H9 (cell line): ENCODE measurements at regions not wholly inside any gene's neighbourhood (a gene's known extent, or its start where the extent isn't known, plus 50 kb on each side); places are given as distances from the start of the nearest gene placed in this dataset.
A peak's percentile ranks its signal among the peaks of the same experiment; 100 is the strongest.

Experiments used
- DNase-seq: peaks from one replicate; pipeline ENCODE4 v3.0.0-alpha.2; 2017
- H2AFZ ChIP-seq: one replicate; pipeline ENCODE4 v1.6.1; 2013; ENCODE audit warnings: mild to moderate bottlenecking, low read length, control low read depth, moderate library complexity
- H2AK5ac ChIP-seq: 2 replicates; pipeline ENCODE4 v1.6.1; 2013; ENCODE audit warnings: low read length, control low read depth, mixed read lengths; ENCODE audit not compliant: insufficient read length
- H2BK120ac ChIP-seq: one replicate; pipeline ENCODE4 v1.6.1; 2013; ENCODE audit warnings: low read depth, mild to moderate bottlenecking, low read length, control low read depth, inconsistent platforms; ENCODE audit not compliant: poor library complexity, severe bottlenecking
- H2BK12ac ChIP-seq: 2 replicates; pipeline ENCODE4 v1.6.1; 2013; ENCODE audit warnings: low read length, control low read depth, mixed read lengths, low read depth; ENCODE audit not compliant: insufficient read length
- H2BK15ac ChIP-seq: 2 replicates; pipeline ENCODE4 v1.6.1; 2013; ENCODE audit warnings: low read depth, low read length, control low read depth
- H2BK20ac ChIP-seq: one replicate; pipeline ENCODE4 v1.6.1; 2013; ENCODE audit warnings: low read depth, mild to moderate bottlenecking, low read length, control low read depth, inconsistent platforms; ENCODE audit not compliant: poor library complexity, severe bottlenecking
- H2BK5ac ChIP-seq: 2 replicates; pipeline ENCODE4 v1.6.1; 2013; ENCODE audit warnings: low read length, control low read depth, mixed read lengths; ENCODE audit not compliant: insufficient read length
- H3K14ac ChIP-seq: 2 replicates; pipeline ENCODE4 v1.6.1; 2013; ENCODE audit warnings: low read length, control low read depth; ENCODE audit not compliant: insufficient read depth
- H3K18ac ChIP-seq: 2 replicates; pipeline ENCODE4 v1.6.1; 2013; ENCODE audit warnings: low read depth, mild to moderate bottlenecking, mixed read lengths, low read length, control low read depth; ENCODE audit not compliant: insufficient read length
- H3K23ac ChIP-seq: 2 replicates; pipeline ENCODE4 v1.6.1; 2013; ENCODE audit warnings: low read length, control low read depth, mixed read lengths, low read depth; ENCODE audit not compliant: insufficient read length
- H3K23me2 ChIP-seq: 2 replicates; pipeline ENCODE4 v1.6.1; 2013; ENCODE audit warnings: low read depth, mild to moderate bottlenecking, mixed read lengths, low read length, control low read depth; ENCODE audit not compliant: insufficient read length, poor library complexity, severe bottlenecking
- H3K27ac ChIP-seq: 2 replicates; pipeline ENCODE4 v1.5.1; 2013; ENCODE audit warnings: low read length, control low read depth, mixed read lengths, low read depth; ENCODE audit not compliant: insufficient read length
- H3K27me3 ChIP-seq: 2 replicates; pipeline ENCODE4 v1.6.1; 2013; ENCODE audit warnings: low read length, control low read depth, inconsistent platforms; ENCODE audit not compliant: insufficient read depth
- H3K4ac ChIP-seq: 2 replicates; pipeline ENCODE4 v1.6.1; 2013; ENCODE audit warnings: low read depth, mild to moderate bottlenecking, control low read depth, inconsistent platforms, low read length, moderate library complexity
- H3K4me1 ChIP-seq: 2 replicates; pipeline ENCODE4 v1.6.1; 2013; ENCODE audit warnings: low read length, control low read depth, inconsistent platforms; ENCODE audit not compliant: insufficient read depth
- H3K4me2 ChIP-seq: 2 replicates; pipeline ENCODE4 v1.6.1; 2013; ENCODE audit warnings: low read length, control low read depth, mixed read lengths; ENCODE audit not compliant: insufficient read length, insufficient read depth
- H3K56ac ChIP-seq: 2 replicates; pipeline ENCODE4 v1.6.1; 2013; ENCODE audit warnings: low read depth, mild to moderate bottlenecking, mixed read lengths, low read length, control low read depth; ENCODE audit not compliant: insufficient read length
- H3K79me1 ChIP-seq: 2 replicates; pipeline ENCODE4 v1.6.1; 2013; ENCODE audit warnings: low read depth, mild to moderate bottlenecking, moderate library complexity, low read length, control low read depth, inconsistent platforms; ENCODE audit not compliant: insufficient read depth, poor library complexity, severe bottlenecking
- H3K79me2 ChIP-seq: 2 replicates; pipeline ENCODE4 v1.6.1; 2013; ENCODE audit warnings: low read length, control low read depth, inconsistent platforms; ENCODE audit not compliant: insufficient read depth
- H3K9ac ChIP-seq: 2 replicates; pipeline ENCODE4 v1.6.1; 2013; ENCODE audit warnings: low read length, control low read depth, mixed read lengths; ENCODE audit not compliant: insufficient read length; ENCODE audit errors: extremely low read depth
- H3K9me3 ChIP-seq: one replicate; pipeline ENCODE4 v1.6.1; 2013; ENCODE audit warnings: low read depth, low read length, inconsistent platforms; ENCODE audit not compliant: control insufficient read depth
- H3T11ph ChIP-seq: one replicate; pipeline ENCODE4 v1.6.1; 2013; ENCODE audit warnings: mild to moderate bottlenecking, low read length, control low read depth, inconsistent platforms
- H4K20me1 ChIP-seq: one replicate; pipeline ENCODE4 v1.6.1; 2013; ENCODE audit not compliant: control insufficient read depth, insufficient read length, insufficient read depth
- H4K5ac ChIP-seq: 2 replicates; pipeline ENCODE4 v1.6.1; 2013; ENCODE audit warnings: low read depth, mild to moderate bottlenecking, mixed read lengths, low read length, control low read depth; ENCODE audit not compliant: insufficient read length
- H4K8ac ChIP-seq: replicated peaks from 2 replicates; pipeline ENCODE4 v1.6.1; 2013; ENCODE audit warnings: low read length, control low read depth, mixed read lengths, low read depth; ENCODE audit not compliant: insufficient read length
- H4K91ac ChIP-seq: 2 replicates; pipeline ENCODE4 v1.6.1; 2013; ENCODE audit warnings: low read depth, mild to moderate bottlenecking, moderate library complexity, mixed read lengths, low read length, control low read depth; ENCODE audit not compliant: insufficient read length
- H3K27ac Mint-ChIP-seq, 3 experiments: 2 replicates in 2 of 3; 3 replicates in 1 of 3; pipeline ENCODE4 v1.8.0; 2020 to 2021; ENCODE audit warnings: mixed read lengths in 3 of 3, mild to moderate bottlenecking in 1 of 3, moderate library complexity in 1 of 3
- H3K27me3 Mint-ChIP-seq: 2 replicates; pipeline ENCODE4 v1.8.0; 2021; ENCODE audit warnings: low read depth, mild to moderate bottlenecking, moderate library complexity, mixed read lengths
- H3K36me3 Mint-ChIP-seq, 3 experiments: 2 replicates in 2 of 3; 3 replicates in 1 of 3; pipeline ENCODE4 v1.8.0; 2020 to 2021; ENCODE audit warnings: low read depth in 3 of 3, mixed read lengths in 3 of 3; ENCODE audit not compliant: insufficient read depth in 1 of 3
- H3K4me1 Mint-ChIP-seq, 2 experiments: 2 replicates each; pipeline ENCODE4 v1.8.0; 2020; ENCODE audit warnings: mixed read lengths in 2 of 2
- H3K4me3 Mint-ChIP-seq, 2 experiments: 2 replicates in 1 of 2; 3 replicates in 1 of 2; pipeline ENCODE4 v1.8.0; 2020 to 2021; ENCODE audit warnings: mild to moderate bottlenecking in 2 of 2, mixed read lengths in 2 of 2, moderate library complexity in 1 of 2
- H3K9me3 Mint-ChIP-seq, 2 experiments: 2 replicates in 1 of 2; 3 replicates in 1 of 2; pipeline ENCODE4 v1.8.0; 2020; ENCODE audit warnings: mild to moderate bottlenecking in 2 of 2, mixed read lengths in 2 of 2, moderate library complexity in 1 of 2
- WGBS: extraction: QIAGEN DNeasy Blood & Tissue Kit; methylation state at CpG from one replicate; pipeline ENCODE4 v1.1.7; 2013; ENCODE audit warnings: missing lambda C conversion rate, low lambda C conversion rate, mixed read lengths; ENCODE audit not compliant: insufficient read length; ENCODE audit errors: extremely low coverage; 5-methylcytosine and 5-hydroxymethylcytosine counted together
- TF ChIP-seq, protein P1 (sequence below): fragments of 200-600 bp; sonication (generic); conservative IDR thresholded peaks from 3 replicates; pipeline ENCODE4 v1.8.0; 2021; ENCODE audit warnings: antibody characterized with exemption, mild to moderate bottlenecking

- no peaks in the 10 kb centered on the region; the same call in 1 of the 2 replicates for H3K27me3 Mint-ChIP-seq
- Histone ChIP-seq H3K23me2 (no peaks in the 10 kb centered on the region), H2BK120ac (no peak overlapping the region), H3K9ac (no peak overlapping the region), H4K8ac (no peak overlapping the region), H3K79me1 (no peaks in the 10 kb centered on the region), H2BK5ac (no peak overlapping the region), H2BK12ac (no peak overlapping the region), H3T11ph (no peak overlapping the region), H3K9me3 (no peaks in the 10 kb centered on the region), H2BK15ac (no peak overlapping the region), H3K27ac (no peak overlapping the region), H3K79me2 (no peaks in the 10 kb centered on the region), H3K4ac (no peak overlapping the region), H3K27me3 (no peaks in the 10 kb centered on the region; the same call in 1 of the 2 replicates), H4K91ac (no peak overlapping the region), H4K5ac (no peak overlapping the region), H3K4me2 (no peak overlapping the region), H3K18ac (no peak overlapping the region), H3K4me1 (no peaks in the 10 kb centered on the region; the same call in 1 of the 2 replicates), H2AK5ac (no peak overlapping the region), H3K56ac (no peak overlapping the region), H4K20me1 (no peaks in the 10 kb centered on the region), H2AFZ (peak overlapping the region; percentile 35), H3K14ac (no peak overlapping the region; the same call in 1 of the 2 replicates), H2BK20ac (no peak overlapping the region), H3K23ac (no peak overlapping the region)
- H3K9me3 Mint-ChIP-seq = no peaks in the 10 kb centered on the region
- peak; percentile 50 for DNase-seq
- no peaks in the 10 kb centered on the region for H3K36me3 Mint-ChIP-seq
- H3K27ac Mint-ChIP-seq = peak overlapping the region in 2 of 3 experiments; percentile 62 to 65; a peak in 2 of 7 replicates
- TF ChIP-seq, protein P1, sequence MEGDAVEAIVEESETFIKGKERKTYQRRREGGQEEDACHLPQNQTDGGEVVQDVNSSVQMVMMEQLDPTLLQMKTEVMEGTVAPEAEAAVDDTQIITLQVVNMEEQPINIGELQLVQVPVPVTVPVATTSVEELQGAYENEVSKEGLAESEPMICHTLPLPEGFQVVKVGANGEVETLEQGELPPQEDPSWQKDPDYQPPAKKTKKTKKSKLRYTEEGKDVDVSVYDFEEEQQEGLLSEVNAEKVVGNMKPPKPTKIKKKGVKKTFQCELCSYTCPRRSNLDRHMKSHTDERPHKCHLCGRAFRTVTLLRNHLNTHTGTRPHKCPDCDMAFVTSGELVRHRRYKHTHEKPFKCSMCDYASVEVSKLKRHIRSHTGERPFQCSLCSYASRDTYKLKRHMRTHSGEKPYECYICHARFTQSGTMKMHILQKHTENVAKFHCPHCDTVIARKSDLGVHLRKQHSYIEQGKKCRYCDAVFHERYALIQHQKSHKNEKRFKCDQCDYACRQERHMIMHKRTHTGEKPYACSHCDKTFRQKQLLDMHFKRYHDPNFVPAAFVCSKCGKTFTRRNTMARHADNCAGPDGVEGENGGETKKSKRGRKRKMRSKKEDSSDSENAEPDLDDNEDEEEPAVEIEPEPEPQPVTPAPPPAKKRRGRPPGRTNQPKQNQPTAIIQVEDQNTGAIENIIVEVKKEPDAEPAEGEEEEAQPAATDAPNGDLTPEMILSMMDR = no peak
- H3K4me3 Mint-ChIP-seq = no peak overlapping the region
- no CpG with 5 or more reads among the region's 14 CpGs for WGBS
- peaks cover 7 to 8% of the 10 kb centered on the region in 2 experiments for H3K4me1 Mint-ChIP-seq
These were observed 78.9 kb upstream of the RPS23 start for GRCh38 chr5:82356808-82357671.
